ENCODE measurements at regions not wholly inside any gene's neighbourhood (a gene's known extent, or its start where the extent isn't known, plus 50 kb on each side); places are given as distances from the start of the nearest gene placed in this dataset.

- TF ChIP-seq, protein P1, sequence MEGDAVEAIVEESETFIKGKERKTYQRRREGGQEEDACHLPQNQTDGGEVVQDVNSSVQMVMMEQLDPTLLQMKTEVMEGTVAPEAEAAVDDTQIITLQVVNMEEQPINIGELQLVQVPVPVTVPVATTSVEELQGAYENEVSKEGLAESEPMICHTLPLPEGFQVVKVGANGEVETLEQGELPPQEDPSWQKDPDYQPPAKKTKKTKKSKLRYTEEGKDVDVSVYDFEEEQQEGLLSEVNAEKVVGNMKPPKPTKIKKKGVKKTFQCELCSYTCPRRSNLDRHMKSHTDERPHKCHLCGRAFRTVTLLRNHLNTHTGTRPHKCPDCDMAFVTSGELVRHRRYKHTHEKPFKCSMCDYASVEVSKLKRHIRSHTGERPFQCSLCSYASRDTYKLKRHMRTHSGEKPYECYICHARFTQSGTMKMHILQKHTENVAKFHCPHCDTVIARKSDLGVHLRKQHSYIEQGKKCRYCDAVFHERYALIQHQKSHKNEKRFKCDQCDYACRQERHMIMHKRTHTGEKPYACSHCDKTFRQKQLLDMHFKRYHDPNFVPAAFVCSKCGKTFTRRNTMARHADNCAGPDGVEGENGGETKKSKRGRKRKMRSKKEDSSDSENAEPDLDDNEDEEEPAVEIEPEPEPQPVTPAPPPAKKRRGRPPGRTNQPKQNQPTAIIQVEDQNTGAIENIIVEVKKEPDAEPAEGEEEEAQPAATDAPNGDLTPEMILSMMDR (conservative IDR thresholded peaks at IDR 0.05): no peak
- no peak for TF ChIP-seq ZFX (IDR thresholded peaks at IDR 0.05)
These were observed 78.6 kb upstream of the FAM174A start for GRCh38 chr5:100456615-100457014.

Measured in C4-2B (cell line).